CD4-positive, alpha-beta T cell treated with Interleukin-12 subunit alpha and Interleukin-12 subunit beta, for 1 hour (primary cell): ENCODE measurements at regions not wholly inside any gene's neighbourhood (a gene's known extent, or its start where the extent isn't known, plus 50 kb on each side); places are given as distances from the start of the nearest gene placed in this dataset.
"Not testable (repeated sequence)": the region's sequence is repeated elsewhere in the genome, so short reads cannot be mapped to it uniquely, and the experiment has no call there.

ENCODE experiments used
- DNase-seq: peaks from one replicate; pipeline ENCODE4 v3.0.0-alpha.2; 2020

DNA sequence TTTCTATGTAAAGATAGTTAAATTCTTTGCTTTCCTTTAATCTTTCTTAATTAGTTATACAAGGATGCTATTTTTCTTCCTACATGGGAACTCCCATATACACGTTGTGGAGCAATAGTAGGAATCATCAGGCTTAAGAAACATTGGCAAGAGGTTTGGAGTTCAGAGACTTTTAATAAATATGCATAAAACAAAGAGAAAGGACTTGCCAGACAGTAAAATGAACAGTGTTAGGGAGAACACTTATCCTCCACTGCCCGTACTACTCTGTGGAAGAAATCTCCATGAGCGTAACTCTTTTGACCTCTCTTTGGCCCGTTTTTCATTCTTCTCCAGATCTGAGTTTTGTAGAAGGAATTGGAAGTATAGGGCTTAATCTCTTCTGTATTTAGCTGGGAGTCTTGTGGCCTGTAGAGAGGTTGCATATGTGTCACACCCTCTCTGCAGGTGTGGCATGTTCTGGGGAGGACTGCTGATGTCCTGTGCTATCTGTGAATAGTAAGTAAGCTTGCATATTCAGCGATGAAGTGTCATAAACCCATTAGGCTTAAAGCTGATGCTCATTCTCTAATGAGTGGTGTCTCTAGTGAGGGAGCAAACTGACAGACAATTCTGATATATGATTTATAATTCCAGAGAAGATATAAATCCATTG lies 455.4 kb upstream of the FAR2 start:
- no peak for DNase-seq

DNA sequence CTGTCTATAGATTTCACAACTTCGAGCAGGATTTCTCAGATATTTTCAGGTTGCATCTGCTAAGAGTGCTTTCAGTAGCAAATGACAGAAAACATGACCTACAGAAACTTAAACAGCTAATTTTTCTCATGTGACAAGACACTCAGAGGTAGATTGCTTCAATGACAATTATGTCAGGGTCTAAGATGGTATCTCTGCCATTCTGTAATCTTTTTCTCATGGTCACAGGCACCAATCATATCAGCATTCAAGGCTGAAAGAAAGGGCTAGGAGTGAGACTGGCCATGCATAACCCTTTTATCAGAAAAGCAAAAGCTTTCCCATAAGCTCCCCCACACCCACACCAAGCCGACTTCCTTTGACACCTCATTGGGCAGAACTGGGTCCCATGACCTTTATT lies 450.5 kb upstream of the FAR2 start:
- no peak for DNase-seq

DNA sequence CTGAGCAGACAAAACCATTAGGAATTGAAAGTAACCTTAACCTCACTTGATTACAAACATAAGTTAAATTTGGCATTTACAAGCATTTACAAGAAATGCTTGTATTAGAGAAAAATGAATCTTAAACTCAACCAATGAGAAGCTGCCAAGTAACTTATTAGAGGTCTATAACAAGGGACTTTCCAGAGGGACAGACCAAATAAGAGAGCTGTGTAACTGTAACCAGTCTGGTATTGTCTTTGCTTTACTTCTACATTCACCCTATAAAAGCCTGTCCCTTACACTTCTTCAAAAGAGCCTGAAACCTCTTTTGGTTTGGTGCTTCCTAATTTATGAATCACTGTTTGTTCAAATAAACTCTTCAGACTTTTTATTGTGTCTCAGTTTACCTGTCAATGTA lies 450.0 kb upstream of the FAR2 start:
- DNase-seq = no peak

DNA sequence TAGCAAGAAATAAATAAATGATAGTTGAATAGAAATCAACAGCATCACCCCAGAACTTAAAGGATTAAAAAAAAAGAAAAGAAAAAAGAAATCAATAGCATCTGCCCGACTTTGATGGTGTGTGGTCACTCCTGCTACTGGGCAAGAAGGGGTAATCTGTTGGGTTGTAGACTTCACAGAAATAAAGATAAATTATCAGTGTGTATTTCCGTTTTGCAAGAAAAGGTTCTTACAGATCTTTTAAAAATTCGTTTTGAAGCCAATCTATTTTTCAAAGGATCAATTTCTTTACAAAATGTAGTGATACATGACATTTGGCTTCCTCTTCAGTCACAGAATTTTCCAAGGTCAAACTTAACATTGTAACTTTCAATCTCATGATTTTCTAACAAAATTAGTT lies 448.9 kb upstream of the FAR2 start:
- DNase-seq = no peak

DNA sequence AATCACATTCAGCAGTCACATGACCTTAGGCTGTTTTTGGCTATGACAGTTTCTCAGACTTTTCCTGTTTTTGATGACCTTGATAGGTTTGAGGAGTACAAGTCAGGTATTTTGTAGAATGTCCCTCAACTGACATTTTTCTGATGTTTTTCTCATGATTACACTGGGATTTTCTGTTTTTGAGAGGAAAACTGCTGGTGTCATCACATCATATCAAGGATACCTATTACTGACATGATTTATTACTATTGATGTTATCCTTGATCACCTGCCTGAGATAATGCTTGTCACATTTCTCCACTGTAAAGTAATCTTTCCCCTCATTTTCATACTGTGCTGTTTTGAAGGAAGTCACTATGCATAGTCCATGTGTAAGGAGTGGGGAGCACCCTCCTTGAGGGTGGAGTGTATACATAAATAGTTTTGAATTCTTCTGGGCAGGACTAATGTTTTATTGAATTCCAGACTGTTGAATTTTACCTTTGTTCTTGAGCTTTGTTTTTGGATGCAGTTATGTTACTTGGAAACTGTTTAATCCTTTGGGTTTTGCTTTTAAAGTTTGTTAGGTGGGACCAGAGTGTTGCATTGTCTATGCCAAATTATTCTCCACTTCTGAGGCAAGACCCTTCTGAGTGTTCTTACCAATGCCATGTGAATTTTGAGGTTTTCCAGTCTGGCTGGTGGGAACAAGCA lies 444.5 kb upstream of the FAR2 start:
- no peak for DNase-seq

DNA sequence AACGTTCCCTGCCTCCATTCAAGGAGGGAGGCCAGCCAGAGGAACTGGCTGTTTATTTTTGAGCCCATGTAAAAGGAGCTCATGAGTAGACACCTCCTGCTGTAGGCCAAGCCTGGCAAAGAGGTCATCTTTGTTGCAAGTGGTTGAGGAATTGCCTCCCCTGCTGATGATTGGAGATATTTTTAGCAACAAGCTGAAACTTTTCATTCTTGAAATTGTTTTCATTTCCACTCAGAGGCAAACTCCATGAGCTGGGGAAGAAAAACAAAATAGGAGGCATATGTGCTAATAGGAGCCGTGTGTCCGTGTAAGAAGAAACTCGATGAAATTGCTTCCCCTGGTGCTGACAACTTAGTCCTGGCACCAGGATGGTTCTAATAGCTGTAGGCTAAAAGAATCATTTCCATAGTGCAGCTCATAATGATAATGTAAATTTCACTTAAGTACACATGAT lies 440.1 kb upstream of the FAR2 start:
- no peak for DNase-seq

DNA sequence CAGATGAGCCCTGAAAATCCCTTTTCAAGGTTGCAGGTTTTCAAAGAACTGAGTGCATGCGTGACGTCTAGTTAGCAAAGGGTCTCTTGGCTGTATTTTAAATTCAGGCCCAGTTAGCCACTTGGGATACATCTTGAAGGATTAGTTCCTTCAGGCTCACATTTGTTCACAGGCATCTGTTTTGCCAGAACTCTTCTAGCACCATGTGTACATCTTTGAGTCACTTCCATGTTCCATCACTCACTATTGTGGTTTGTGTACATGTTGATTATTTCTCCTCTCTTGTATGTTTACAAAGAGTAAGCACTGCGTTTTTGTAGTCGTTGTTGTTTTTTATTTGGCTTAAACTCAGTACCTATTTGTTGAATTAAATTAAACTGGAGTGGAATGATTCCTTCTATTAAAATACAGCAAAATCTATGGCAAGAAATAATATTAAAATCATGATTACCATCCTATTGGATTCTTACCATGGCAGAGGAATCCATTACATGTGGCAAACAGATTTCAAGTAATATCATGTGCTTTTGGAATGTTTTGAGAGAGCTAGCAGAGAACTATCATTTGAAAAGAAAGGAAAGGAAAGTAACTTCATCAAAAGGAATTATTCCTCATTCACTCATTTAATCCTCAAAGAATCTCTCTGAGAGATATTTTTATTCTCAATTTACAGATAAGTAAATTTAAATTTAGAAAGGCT lies 438.9 kb upstream of the FAR2 start:
- DNase-seq = no peak

DNA sequence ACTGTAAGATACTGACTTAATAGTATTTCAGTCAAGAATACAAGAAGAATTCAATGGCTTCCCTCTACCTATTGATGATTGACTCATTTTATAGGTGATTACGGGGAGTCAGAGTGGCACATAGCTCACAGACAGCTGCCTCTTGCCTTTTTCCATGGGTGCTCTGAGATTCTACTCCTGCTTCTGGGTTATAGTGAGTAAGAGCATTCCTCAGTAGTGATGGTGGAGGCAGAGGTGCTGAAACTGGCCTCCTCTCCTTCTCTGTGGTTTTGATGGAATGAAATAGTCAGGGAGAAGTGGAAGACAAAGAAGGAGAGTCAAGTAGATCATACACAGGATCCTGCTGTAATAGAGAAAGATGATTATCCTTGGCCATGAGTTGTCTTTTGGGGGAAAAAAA lies 438.2 kb upstream of the FAR2 start:
- no peak for DNase-seq

DNA sequence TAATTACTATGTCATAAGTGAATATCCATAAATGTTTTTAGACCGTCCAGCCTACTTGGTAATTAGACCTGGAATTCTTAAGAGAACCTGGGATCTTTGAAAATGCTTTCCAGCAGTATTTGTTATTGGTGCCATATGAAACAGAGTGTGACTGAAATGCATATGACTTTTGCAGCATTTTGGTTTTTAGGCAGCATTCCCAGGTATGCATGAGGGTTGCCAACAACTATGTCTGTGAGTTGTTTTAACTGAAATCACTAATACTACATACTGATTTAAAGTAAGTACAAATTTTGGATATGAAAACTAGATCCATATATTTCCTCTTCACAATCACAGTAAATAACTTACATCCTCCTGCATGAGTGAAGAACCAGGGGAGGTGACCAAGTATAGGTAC lies 437.7 kb upstream of the FAR2 start:
- DNase-seq = no peak

DNA sequence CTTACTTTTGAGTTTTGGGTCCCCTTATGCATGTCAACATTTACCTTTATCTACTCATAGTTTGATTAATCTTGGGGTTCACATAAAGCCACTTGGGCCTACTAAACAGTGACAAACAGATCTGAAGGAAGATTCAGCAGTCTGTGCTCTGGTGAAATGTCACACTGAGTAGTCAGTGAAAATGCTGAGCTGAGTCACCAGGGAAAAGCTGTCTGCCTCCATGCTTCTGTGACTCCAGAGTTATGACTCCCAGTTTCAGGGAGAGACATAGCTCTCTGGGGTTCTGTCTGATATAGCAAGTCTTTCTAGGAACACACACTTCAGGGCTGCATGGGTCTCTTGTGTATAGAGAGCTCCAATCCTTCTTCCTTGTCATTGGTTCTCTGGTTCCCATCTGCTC lies 406.3 kb upstream of the FAR2 start:
- DNase-seq = no peak

DNA sequence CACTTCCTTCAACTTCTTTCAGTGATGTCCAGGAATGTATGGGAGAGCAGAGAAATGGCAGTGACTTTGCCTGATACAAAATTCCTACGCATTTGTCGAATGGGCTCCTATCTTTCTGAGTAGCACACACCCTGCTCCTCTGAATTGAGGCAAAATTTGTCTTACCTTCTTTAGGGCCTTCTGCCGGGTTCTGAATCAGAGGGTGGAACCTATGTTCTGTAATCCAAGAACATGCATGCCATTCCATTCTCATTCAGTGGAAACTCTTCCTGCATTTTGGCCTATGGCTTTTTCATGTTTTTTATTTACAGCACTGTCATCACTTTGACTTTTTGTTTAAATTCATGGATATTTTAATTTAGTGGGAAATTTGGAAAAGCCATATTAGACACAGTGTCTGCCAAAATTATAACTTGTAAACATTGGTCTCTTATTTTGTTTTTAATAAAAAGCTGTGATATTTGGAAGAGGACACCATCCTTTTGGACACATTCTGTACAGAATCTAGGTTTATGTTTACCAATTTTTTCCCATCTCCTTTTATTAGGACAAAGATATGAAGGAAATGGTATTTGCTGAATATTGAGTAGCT lies 402.2 kb upstream of the FAR2 start:
- no peak for DNase-seq

DNA sequence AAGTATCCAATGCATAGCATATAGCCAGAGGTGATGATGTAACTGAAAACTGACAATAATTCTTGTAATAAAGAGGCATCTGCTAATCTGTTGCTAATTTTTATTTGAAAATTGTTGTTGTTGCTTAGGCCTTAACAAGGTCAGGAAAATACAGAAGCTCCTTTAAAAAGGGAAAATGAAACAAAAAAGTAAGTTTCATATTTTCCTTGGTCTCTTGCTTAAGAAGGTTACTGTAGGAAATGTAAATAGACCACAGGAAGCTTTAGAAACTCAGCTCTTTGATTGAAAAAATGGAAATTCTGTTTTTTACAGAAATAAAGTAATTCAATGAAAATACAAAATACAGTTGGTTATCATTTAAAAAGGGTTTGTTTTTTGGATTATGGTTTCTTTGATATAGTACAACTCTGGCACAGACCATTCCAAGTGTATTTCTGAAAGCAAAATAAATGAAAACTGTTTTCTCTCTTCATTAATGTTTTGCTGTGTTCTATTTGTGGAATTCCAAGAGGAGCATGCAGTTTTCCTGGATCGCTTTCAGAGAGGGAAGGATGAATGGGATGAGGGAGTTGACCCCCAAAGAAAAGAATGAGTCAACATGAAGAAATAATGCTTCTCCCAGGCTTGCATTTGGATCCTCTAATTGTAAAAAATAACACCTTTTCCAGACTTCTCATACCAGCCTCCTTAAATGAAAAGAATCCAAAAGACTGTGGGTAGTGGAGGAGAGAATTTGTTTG lies 398.0 kb upstream of the FAR2 start:
- no peak for DNase-seq

DNA sequence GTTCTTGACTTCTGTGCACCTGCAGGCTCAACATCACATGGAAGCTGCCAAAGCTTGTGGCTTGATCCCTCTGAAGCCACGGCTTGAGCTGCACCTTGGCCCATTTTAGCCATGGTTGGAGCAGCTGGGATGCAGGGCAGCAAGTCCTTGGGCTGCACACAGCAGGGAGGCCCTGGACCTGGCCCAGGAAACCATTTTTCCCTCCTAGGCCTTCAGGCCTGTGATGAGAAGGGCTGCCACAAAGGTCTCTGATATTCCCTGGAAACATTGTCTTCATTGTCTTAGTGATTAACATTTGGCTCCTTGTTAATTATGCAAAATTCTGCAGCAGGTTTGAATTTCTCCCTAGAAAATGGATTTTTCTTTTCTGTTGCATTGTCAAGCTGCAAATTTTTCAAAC lies 394.1 kb upstream of the FAR2 start:
- no peak for DNase-seq

DNA sequence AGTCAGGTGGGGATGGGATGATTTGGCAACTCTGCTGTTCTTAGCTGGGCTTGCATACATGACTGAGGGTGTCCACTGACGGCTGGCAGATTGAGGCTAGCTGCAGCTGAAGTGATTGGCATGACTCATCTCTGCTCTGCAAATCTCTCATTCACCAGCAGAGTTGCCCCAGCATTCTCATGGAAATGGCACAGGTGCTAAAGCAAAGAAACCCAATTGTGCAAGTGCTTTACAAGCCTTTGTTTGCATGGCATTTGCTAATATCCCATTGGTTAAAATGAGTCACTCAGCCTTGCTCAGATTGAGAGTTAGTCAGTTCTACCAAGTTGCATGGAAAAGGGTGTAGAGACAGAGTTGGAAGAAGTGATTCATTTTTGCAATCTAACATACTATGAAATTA lies 389.7 kb upstream of the FAR2 start:
- DNase-seq = no peak

DNA sequence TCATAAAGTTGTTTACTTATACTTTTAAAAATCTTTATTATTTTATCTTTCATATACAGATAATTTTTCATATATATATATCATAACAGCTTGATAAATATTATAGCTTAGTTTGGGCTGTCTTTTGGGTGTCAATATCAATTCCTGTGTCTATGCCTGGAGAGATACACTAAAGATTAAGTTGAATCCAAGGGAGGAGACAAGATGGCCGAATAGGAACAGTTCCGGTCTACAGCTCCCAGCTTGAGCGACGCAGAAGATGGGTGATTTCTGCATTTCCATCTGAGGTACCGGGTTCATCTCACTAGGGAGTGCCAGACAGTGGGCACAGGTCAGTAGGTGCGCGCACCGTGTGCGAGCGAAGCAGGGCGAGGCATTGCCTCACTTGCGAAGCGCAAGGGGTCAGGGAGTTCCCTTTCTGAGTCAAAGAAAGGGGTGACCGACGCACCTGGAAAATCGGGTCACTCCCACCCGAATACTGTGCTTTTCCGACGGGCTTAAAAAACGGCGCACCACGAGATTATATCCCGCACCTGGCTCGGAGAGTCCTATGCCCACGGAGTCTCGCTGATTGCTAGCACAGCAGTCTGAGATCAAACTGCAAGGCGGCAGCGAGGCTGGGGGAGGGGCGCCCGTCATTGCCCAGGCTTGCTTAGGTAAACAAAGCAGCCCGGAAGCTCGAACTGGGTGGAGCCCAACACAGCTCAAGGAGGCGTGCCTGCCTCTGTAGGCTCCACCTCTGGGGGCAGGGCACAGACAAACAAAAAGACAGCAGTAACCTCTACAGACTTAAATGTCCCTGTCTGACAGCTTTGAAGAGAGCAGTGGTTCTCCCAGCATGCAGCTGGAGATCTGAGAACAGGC lies 388.8 kb upstream of the FAR2 start:
- not testable (repeated sequence) for DNase-seq

DNA sequence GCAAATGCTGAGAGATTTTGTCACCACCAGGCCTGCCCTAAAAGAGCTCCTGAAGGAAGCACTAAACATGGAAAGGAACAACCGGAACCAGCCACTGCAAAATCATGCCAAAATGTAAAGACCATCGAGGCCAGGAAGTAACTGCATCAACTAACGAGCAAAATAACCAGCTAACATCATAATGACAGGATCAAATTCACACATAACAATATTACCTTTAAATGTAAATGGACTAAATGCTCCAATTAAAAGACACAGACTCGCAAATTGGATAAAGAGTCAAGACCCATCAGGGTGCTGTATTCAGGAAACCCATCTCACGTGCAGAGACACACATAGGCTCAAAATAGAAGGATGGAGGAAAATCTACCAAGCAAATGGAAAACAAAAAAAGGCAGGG lies 387.2 kb upstream of the FAR2 start:
- not testable (repeated sequence) for DNase-seq

DNA sequence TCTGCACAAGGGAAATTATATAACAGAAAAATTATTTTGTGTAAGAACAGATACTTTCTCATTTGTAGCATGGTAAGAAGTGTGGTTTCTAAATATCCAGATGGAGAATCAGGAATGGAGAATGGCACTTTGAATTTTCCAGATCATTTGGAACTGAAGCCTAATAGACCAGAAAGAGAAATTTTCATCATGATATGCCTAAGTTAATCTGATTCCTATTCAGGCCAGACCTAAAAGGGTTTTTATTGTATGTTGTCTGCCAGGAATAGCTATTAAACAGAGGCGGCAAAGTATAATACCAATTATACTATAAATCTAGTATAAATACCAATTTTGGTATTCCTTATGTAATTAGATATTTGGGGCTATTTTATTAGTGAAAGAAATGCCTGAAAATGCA lies 382.7 kb upstream of the FAR2 start:
- DNase-seq = no peak

DNA sequence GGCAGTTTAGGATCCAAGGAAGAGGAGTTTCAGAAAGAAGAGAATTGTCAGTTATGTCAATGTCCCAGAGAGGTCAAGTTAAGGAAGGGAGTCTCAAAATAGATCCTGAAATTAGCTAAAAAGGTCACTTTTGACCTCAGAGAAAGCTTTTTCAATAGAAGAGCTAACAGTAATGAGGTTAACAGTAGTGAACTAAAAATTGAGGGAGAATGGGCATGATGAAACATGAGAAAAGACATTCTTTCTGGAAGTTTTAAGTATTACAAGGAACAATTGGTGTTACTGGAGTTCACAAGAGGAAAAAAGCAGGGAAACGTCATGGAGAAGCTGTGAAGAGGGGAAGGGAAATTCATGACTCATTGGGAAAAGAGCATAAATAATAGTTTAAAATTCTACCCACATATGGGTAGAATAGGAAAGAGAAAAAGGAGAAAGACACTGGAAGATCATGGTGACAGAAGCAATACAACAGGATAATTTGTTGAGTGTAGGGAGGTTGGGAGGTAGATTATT lies 381.2 kb upstream of the FAR2 start:
- DNase-seq = no peak

DNA sequence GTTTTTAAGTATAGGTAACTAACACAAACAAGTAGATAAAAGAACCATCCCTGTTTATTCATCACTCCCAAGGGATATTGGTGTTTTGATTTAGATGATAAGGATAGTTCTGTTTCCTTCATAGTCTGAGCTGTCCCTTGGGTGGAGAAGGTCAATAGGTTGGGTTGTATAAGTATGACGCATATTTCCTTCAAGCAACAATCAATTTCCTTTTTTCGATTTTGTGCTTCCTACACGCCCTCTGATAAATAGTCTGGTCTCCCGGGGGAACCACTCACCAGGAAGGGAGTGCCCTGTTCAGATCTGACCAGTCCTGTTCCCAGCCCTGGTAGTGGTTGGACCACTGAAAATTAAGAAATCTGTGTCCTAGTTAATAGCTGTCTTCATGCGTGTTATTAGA lies 378.8 kb upstream of the FAR2 start:
- no peak for DNase-seq

DNA sequence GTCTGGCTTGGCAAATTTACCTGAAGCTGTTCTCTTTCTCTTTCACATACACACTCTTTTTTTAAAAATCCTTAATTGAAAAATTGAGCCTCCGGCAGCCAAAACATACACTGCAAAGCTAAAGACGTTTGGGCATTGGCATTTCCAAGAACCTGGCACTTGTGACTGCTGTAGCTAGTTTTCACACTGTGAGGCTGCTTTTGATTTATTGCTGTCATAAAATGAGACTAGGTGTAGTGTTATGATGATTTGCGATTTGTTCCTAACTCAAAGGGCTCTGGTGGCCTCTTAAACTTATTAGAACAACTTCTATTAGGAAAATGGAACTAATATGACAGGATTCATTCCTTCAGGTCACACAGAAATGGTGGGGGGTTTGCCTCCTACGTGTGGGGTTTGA lies 377.1 kb upstream of the FAR2 start:
- no peak for DNase-seq

DNA sequence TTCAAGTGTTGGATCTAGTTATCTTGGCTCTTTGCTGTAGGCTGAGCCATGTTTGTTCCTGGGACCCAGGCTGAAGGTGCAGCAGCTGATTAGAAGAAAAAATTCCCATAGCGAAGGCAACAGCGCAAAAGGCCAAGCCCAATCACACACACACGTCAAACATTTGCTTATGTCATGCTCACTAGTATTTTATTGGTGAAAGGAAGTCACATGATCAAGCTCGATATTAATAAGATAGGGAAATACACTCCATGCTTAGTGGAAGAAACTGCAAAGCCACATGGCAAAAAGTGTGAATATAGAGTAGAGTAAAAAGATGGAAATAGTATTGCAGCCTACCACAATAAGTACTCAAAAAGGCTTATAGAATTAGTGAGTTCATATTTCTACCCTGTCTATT lies 373.5 kb upstream of the FAR2 start:
- no peak for DNase-seq

DNA sequence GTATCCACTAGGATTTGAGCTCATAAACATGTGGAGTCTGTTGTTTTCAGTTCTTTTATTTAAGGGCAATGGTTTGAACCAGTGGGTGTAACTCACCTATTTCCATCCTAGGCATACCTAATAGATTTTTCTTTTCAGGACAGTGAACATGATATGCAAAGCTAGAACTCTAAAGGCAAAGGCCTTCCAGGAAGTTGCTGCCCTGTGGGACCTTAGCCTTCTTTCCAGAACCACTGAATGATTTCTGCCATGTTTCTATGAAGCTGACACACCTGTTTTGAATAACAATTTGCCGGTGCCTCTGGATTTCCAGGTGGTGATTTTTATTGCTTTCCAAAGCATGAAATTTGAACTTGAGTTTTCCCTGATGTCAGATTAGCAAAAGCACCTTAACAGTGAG lies 372.9 kb upstream of the FAR2 start:
- DNase-seq = no peak
